GM23248 (cell line): ENCODE measurements at regions not wholly inside any gene's neighbourhood (a gene's known extent, or its start where the extent isn't known, plus 50 kb on each side); places are given as distances from the start of the nearest gene placed in this dataset.

ENCODE experiments used
- DNase-seq: peaks from one replicate; pipeline ENCODE4 v3.0.0-alpha.2; 2015
- H2AFZ ChIP-seq: fragments of 200-600 bp; sonication (generic); 2 replicates; pipeline ENCODE4 v1.6.1; 2016; ENCODE audit warnings: antibody characterized with exemption
- H3F3A ChIP-seq: fragments of 200-600 bp; sonication (generic); 2 replicates; pipeline ENCODE4 v1.6.1; 2016; ENCODE audit warnings: mild to moderate bottlenecking, antibody characterized with exemption, mixed run types; ENCODE audit not compliant: insufficient read depth
- H3K27ac ChIP-seq: fragments of 200-600 bp; sonication (generic); 2 replicates; pipeline ENCODE4 v1.5.1; 2016; ENCODE audit warnings: mild to moderate bottlenecking
- H3K27me3 ChIP-seq: fragments of 200-600 bp; sonication (generic); replicated peaks from 2 replicates; pipeline ENCODE4 v1.6.1; 2016; ENCODE audit warnings: mild to moderate bottlenecking; ENCODE audit not compliant: insufficient read depth
- H3K36me3 ChIP-seq: fragments of 200-600 bp; sonication (generic); 2 replicates; pipeline ENCODE4 v1.6.1; 2016; ENCODE audit warnings: low read depth, mild to moderate bottlenecking
- H3K4me1 ChIP-seq: fragments of 200-600 bp; sonication (generic); 2 replicates; pipeline ENCODE4 v1.6.1; 2016; ENCODE audit warnings: mild to moderate bottlenecking; ENCODE audit not compliant: insufficient read depth
- H3K4me2 ChIP-seq: fragments of 200-600 bp; sonication (generic); one replicate; pipeline ENCODE4 v1.6.1; 2016; ENCODE audit warnings: mild to moderate bottlenecking; ENCODE audit not compliant: unreplicated experiment
- H3K4me3 ChIP-seq: fragments of 200-600 bp; sonication (generic); 2 replicates; pipeline ENCODE4 v1.5.1; 2016; ENCODE audit warnings: mild to moderate bottlenecking
- H3K79me2 ChIP-seq: fragments of 200-600 bp; sonication (generic); 2 replicates; pipeline ENCODE4 v1.6.1; 2016; ENCODE audit warnings: mild to moderate bottlenecking; ENCODE audit not compliant: insufficient read depth
- H3K9ac ChIP-seq: fragments of 200-600 bp; sonication (generic); 2 replicates; pipeline ENCODE4 v1.6.1; 2016; ENCODE audit warnings: mild to moderate bottlenecking
- H3K9me2 ChIP-seq: fragments of 200-600 bp; sonication (generic); 2 replicates; pipeline ENCODE4 v1.6.1; 2016; ENCODE audit warnings: mixed run types, mild to moderate bottlenecking, moderate library complexity; ENCODE audit not compliant: insufficient read depth
- H3K9me3 ChIP-seq: fragments of 200-600 bp; sonication (generic); one replicate; pipeline ENCODE4 v1.6.1; 2017; ENCODE audit warnings: low read depth
- H4K20me1 ChIP-seq: fragments of 200-600 bp; sonication (generic); 2 replicates; pipeline ENCODE4 v1.6.0; 2016; ENCODE audit not compliant: insufficient read depth
- EZH2 ChIP-seq: fragments of 200-600 bp; sonication (generic); IDR thresholded peaks from 2 replicates; pipeline ENCODE4 v1.6.1; 2018; ENCODE audit warnings: antibody characterized with exemption, mild to moderate bottlenecking; ENCODE audit not compliant: insufficient read depth, poor library complexity, severe bottlenecking
- EZH2phosphoT487 ChIP-seq: fragments of 200-600 bp; sonication (generic); IDR thresholded peaks from 2 replicates; pipeline ENCODE4 v1.6.1; 2018; ENCODE audit warnings: antibody characterized with exemption, moderate library complexity, mild to moderate bottlenecking, low read depth; ENCODE audit not compliant: insufficient read depth
- WGBS, 2 experiments: methylation state at CpG; one replicate each; pipeline ENCODE4 v1.1.6; 2015 to 2017; ENCODE audit warnings: low lambda C conversion rate in 2 of 2, low coverage in 1 of 2; ENCODE audit errors: missing lambda C conversion rate in 2 of 2; 5-methylcytosine and 5-hydroxymethylcytosine counted together
- in situ Hi-C: fragments of 300-500 bp; cut with MboI; formaldehyde crosslinking; loops from 2 replicates; pipeline ENCODE4 v1.15.0; 2020

- Histone ChIP-seq H3K4me3 (no peak overlapping the region), H3K9me3 (no peaks in the 10 kb centered on the region), H2AFZ (no peak overlapping the region), H3K9ac (no peak overlapping the region), H3K79me2 (no peaks in the 10 kb centered on the region), H4K20me1 (no peaks in the 10 kb centered on the region), H3K27me3 (peaks cover 7% of the 10 kb centered on the region), H3K4me1 (no peaks in the 10 kb centered on the region), H3K36me3 (no peaks in the 10 kb centered on the region), H3K27ac (no peak overlapping the region), H3K4me2 (no peak overlapping the region), H3K9me2 (no peaks in the 10 kb centered on the region), H3F3A (no peaks in the 10 kb centered on the region)
- in situ Hi-C loops, result no loop called here
- TF ChIP-seq EZH2phosphoT487, result no peak
- WGBS, 2 experiments, result 53 to 68% methylated on average over 4 to 6 of the region's 6 CpGs
- no peak for DNase-seq
Measured at GRCh38 chr11:71106671-71107070, 145.7 kb downstream of the SHANK2 start.

DNA sequence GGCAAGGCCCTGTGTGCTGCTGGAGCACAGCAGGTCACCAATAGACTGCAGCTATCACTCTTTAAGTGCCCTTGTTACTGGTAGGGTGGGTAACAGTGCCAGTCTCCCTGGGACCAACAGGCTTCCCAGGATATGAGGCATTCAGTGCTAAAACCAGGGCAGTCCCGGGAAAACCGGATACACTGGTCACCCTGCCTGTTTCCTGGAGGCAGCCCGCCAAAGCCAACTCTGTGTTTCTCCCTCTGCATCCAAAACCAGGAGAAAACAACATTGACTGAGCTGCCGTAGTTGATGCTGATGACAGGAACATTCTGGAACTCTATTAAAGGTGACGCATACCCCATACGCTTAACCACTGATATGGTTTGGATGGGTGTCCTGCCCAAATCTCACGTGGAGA is 149.1 kb downstream of the SHANK2 start:
- Histone ChIP-seq H3K27ac (no peak overlapping the region), H4K20me1 (no peaks in the 10 kb centered on the region), H3K4me1 (no peaks in the 10 kb centered on the region), H3F3A (no peaks in the 10 kb centered on the region), H3K4me3 (no peak overlapping the region), H2AFZ (no peak overlapping the region), H3K9me2 (no peaks in the 10 kb centered on the region), H3K36me3 (no peaks in the 10 kb centered on the region), H3K9me3 (no peaks in the 10 kb centered on the region), H3K4me2 (no peak overlapping the region), H3K9ac (no peak overlapping the region), H3K79me2 (no peaks in the 10 kb centered on the region), H3K27me3 (no peaks in the 10 kb centered on the region; the same call in 1 of the 2 replicates)
- in situ Hi-C loops, result no loop called here
- TF ChIP-seq EZH2phosphoT487, result no peak
- no peak for TF ChIP-seq EZH2
- WGBS, 2 experiments, result 59 to 63% methylated on average over 6 to 7 of the region's 7 CpGs
- no peak for DNase-seq

DNA sequence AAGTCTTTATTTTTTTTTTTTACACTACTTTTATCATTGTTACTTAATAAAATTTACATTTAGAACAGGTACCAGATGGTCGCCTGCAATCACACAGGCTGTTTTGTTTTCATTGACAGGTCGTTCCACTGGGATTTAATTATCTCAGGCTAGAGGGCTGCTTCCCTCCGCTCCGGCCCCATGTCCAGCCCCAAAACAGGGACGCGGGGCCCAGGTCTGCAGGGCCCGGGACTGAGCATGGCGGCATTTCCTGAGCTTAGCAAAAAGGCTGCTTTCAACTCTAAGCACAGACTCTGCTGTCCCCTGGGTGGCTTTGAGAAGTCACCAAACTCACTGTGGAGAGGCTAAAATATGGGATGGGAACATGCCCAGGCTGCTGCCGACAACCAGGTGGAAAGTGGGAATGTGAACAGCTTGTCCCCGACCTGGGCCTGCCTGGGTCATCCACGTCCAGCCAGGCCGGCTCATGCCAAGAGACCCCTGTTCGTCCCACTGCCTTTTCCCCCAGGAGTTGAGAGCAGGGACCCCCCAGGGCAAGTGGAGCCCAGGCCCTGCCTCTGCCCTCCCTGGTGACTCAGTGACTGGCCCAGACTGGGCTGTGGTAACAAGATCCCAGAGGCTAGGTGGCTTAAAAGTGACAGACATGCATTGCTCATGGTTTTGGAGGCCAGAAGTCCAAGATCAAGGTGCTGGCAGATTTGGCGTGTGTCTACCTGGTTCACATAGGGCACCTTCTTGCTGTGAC is 150.0 kb downstream of the SHANK2 start:
- Histone ChIP-seq H3K36me3 (no peaks in the 10 kb centered on the region), H3K4me2 (no peak overlapping the region), H3K9ac (no peak overlapping the region), H3K27me3 (no peaks in the 10 kb centered on the region; the same call in 1 of the 2 replicates), H4K20me1 (no peaks in the 10 kb centered on the region), H3K9me3 (no peaks in the 10 kb centered on the region), H3K4me1 (no peaks in the 10 kb centered on the region), H3K79me2 (no peaks in the 10 kb centered on the region), H3K27ac (no peak overlapping the region), H3K4me3 (no peak overlapping the region), H3F3A (no peaks in the 10 kb centered on the region), H2AFZ (no peak overlapping the region), H3K9me2 (no peaks in the 10 kb centered on the region)
- 38 to 47% methylated on average over 14 of the region's 14 CpGs for WGBS, 2 experiments
- in situ Hi-C loops, result no loop called here
- no peak for DNase-seq
- TF ChIP-seq EZH2phosphoT487, result no peak
- TF ChIP-seq EZH2, result no peak

GRCh38 chr11:71101606-71102005 is 150.8 kb downstream of the SHANK2 start:
- H4K20me1 ChIP-seq, result no peaks in the 10 kb centered on the region
- TF ChIP-seq EZH2 (no peak), EZH2phosphoT487 (no peak)
- no peaks in the 10 kb centered on the region for H3K79me2 ChIP-seq
- no peaks in the 10 kb centered on the region for H3K9me2 ChIP-seq
- H3K4me2 ChIP-seq, result no peak overlapping the region
- H3K9ac ChIP-seq, result no peak overlapping the region
- H3K4me1 ChIP-seq, result no peaks in the 10 kb centered on the region
- H3K36me3 ChIP-seq, result no peaks in the 10 kb centered on the region
- in situ Hi-C loops, result no loop called here
- no peak for DNase-seq
- no peak overlapping the region for H3K27ac ChIP-seq
- no peaks in the 10 kb centered on the region; the same call in 1 of the 2 replicates for H3K27me3 ChIP-seq
- H3K4me3 ChIP-seq, result no peak overlapping the region
- WGBS, 2 experiments, result 49 to 54% methylated on average over 17 of the region's 17 CpGs
- no peaks in the 10 kb centered on the region for H3F3A ChIP-seq
- no peak overlapping the region for H2AFZ ChIP-seq
- no peaks in the 10 kb centered on the region for H3K9me3 ChIP-seq
